ENCODE measurements at regions not wholly inside any gene's neighbourhood (a gene's known extent, or its start where the extent isn't known, plus 50 kb on each side); places are given as distances from the start of the nearest gene placed in this dataset.
"Not testable (repeated sequence)": the region's sequence is repeated elsewhere in the genome, so short reads cannot be mapped to it uniquely, and the experiment has no call there.

- TF ChIP-seq CTCF, POLR2A, EP300 (IDR thresholded peaks at IDR 0.05): not testable (repeated sequence)
These were observed 125.7 kb downstream of the CDRT15L2 start for GRCh38 chr17:20705186-20705585.
